PC-9 (cell line): ENCODE measurements at regions not wholly inside any gene's neighbourhood (a gene's known extent, or its start where the extent isn't known, plus 50 kb on each side); places are given as distances from the start of the nearest gene placed in this dataset.

Source experiments
- BruUV-seq: library from RNA; stranded (reverse); fragments of 400-500 nt; replicated peaks from 2 replicates; lab custom pipeline; 2021; lab: Mats Ljungman, UMichigan
- CTCF ChIA-PET: fragments of 300-600 bp; sonication (Branson Sonifier 250); formaldehyde crosslinking; loops from one replicate; lab custom pipeline; 2022; ENCODE audit warnings: antibody characterized with exemption; lab: Charles Lee
- POLR2A ChIA-PET: fragments of 300-600 bp; sonication (Branson Sonifier 250); formaldehyde crosslinking; loops from one replicate; lab custom pipeline; 2022; ENCODE audit warnings: antibody characterized with exemption; ENCODE audit not compliant: unreplicated experiment; lab: Charles Lee
- DNase-seq, 2 experiments: peaks; one replicate each; pipeline versions ENCODE4 v3.0.0 to v3.0.0-alpha.2; 2015 to 2022; ENCODE audit warnings: mixed read lengths in 1 of 2
- H2AFZ ChIP-seq: fragments of 200-600 bp; sonication (generic); 2 replicates; pipeline ENCODE4 v1.8.1; 2017; ENCODE audit warnings: antibody characterized with exemption
- H3F3A ChIP-seq: fragments of 200-600 bp; sonication (generic); 2 replicates; pipeline ENCODE4 v1.8.1; 2017; ENCODE audit warnings: antibody characterized with exemption, mild to moderate bottlenecking, low read depth; ENCODE audit not compliant: insufficient read depth
- H3K27ac ChIP-seq: fragments of 200-600 bp; sonication (generic); 2 replicates; pipeline ENCODE4 v1.6.1; 2016; ENCODE audit warnings: mixed run types
- H3K27me3 ChIP-seq: fragments of 200-600 bp; sonication (generic); 2 replicates; pipeline ENCODE4 v1.6.1; 2016; ENCODE audit warnings: low read depth, mixed run types; ENCODE audit not compliant: insufficient read depth
- H3K36me3 ChIP-seq: fragments of 200-600 bp; sonication (generic); 2 replicates; pipeline ENCODE4 v1.6.1; 2016; ENCODE audit warnings: low read depth, mixed run types
- H3K4me1 ChIP-seq: fragments of 200-600 bp; sonication (generic); replicated peaks from 2 replicates; pipeline ENCODE4 v1.6.1; 2016; ENCODE audit warnings: mixed run types; ENCODE audit not compliant: insufficient read depth
- H3K4me2 ChIP-seq: fragments of 200-600 bp; sonication (generic); 2 replicates; pipeline ENCODE4 v1.6.1; 2017; ENCODE audit warnings: mixed run types
- H3K4me3 ChIP-seq: fragments of 200-600 bp; sonication (generic); 2 replicates; pipeline ENCODE4 v1.6.1; 2016; ENCODE audit warnings: mixed run types
- H3K79me2 ChIP-seq: fragments of 200-600 bp; sonication (generic); 2 replicates; pipeline ENCODE4 v1.6.1; 2017; ENCODE audit warnings: low read depth, mixed run types
- H3K9me2 ChIP-seq: fragments of 200-600 bp; sonication (generic); 2 replicates; pipeline ENCODE4 v1.8.1; 2017; ENCODE audit warnings: mild to moderate bottlenecking; ENCODE audit not compliant: insufficient read depth
- H3K9me3 ChIP-seq: fragments of 200-600 bp; sonication (generic); 2 replicates; pipeline ENCODE4 v1.8.1; 2016; ENCODE audit warnings: low read depth; ENCODE audit not compliant: insufficient read depth
- H4K20me1 ChIP-seq: fragments of 200-600 bp; sonication (generic); 2 replicates; pipeline ENCODE4 v1.8.1; 2017; ENCODE audit not compliant: insufficient read depth
- CTCF ChIP-seq: fragments of 200-600 bp; sonication (generic); conservative IDR thresholded peaks from 2 replicates; pipeline ENCODE4 v1.6.1; 2017; ENCODE audit warnings: mixed run types, antibody characterized with exemption, mild to moderate bottlenecking, moderate library complexity
- EZH2 ChIP-seq: fragments of 200-600 bp; sonication (generic); IDR thresholded peaks from 2 replicates; pipeline ENCODE4 v1.8.0; 2017; ENCODE audit warnings: antibody characterized with exemption, low read depth
- intact Hi-C: fragments of 100-400 bp; cut with micrococcal nuclease; formaldehyde crosslinking; loops from one replicate; pipeline ENCODE4 v1.10.0; 2022; ENCODE audit not compliant: unreplicated experiment

GRCh38 chr17:45690625-45691275, 93.4 kb upstream of the CRHR1 start:
- Histone ChIP-seq H4K20me1 (no peaks in the 10 kb centered on the region; the same call in 1 of the 2 replicates), H3K4me1 (no peaks in the 10 kb centered on the region), H3K4me3 (no peak overlapping the region), H3K4me2 (no peak overlapping the region), H3K79me2 (no peaks in the 10 kb centered on the region), H3K9me3 (no peaks in the 10 kb centered on the region), H3K27me3 (peaks cover 96% of the 10 kb centered on the region), H2AFZ (no peak overlapping the region), H3F3A (no peaks in the 10 kb centered on the region), H3K36me3 (no peaks in the 10 kb centered on the region), H3K27ac (no peak overlapping the region), H3K9me2 (no peaks in the 10 kb centered on the region)
- ChIA-PET CTCF (no interaction called here), POLR2A (no interaction called here)
- no peak for DNase-seq
- TF ChIP-seq CTCF (no peak), EZH2 (no peak)
- intact Hi-C loops, result no loop called here
- no TSS peak for BruUV-seq

- POLR2A ChIA-PET, result no interaction called here
Observed at GRCh38 chr17:45692661-45693060, 91.5 kb upstream of the CRHR1 start.

GRCh38 chr17:45693792-45694191, 90.3 kb upstream of the CRHR1 start:
- no peaks in the 10 kb centered on the region for H3K9me3 ChIP-seq
- no peak overlapping the region for H3K4me3 ChIP-seq
- no peaks in the 10 kb centered on the region for H3K79me2 ChIP-seq
- H3K27me3 ChIP-seq, result peaks cover 93% of the 10 kb centered on the region
- H3F3A ChIP-seq, result no peaks in the 10 kb centered on the region
- no peaks in the 10 kb centered on the region for H3K4me1 ChIP-seq
- DNase-seq, result no peak
- POLR2A ChIA-PET, result no interaction called here
- CTCF ChIA-PET, result no interaction called here
- no TSS peak for BruUV-seq
- H3K4me2 ChIP-seq, result no peak overlapping the region
- no peaks in the 10 kb centered on the region; the same call in 1 of the 2 replicates for H4K20me1 ChIP-seq
- no peak overlapping the region for H3K27ac ChIP-seq
- no peak overlapping the region for H2AFZ ChIP-seq
- H3K9me2 ChIP-seq, result no peaks in the 10 kb centered on the region
- H3K36me3 ChIP-seq, result no peaks in the 10 kb centered on the region
- intact Hi-C loops, result no loop called here
- TF ChIP-seq CTCF (no peak), EZH2 (no peak)

More at GRCh38 chr17:45692661-45693060, 91.5 kb upstream of the CRHR1 start:
- intact Hi-C loops, result no loop called here
- no peaks in the 10 kb centered on the region for H3K4me1 ChIP-seq
- no peak for TF ChIP-seq CTCF
- TF ChIP-seq EZH2, result no peak
- no peak overlapping the region for H3K4me3 ChIP-seq
- DNase-seq, result no peak
- BruUV-seq, result no TSS peak
- peaks cover 93% of the 10 kb centered on the region for H3K27me3 ChIP-seq
- no peak overlapping the region for H2AFZ ChIP-seq
- H3K27ac ChIP-seq, result no peak overlapping the region
- no peaks in the 10 kb centered on the region for H3K79me2 ChIP-seq
- H3K4me2 ChIP-seq, result no peak overlapping the region
- H3K9me2 ChIP-seq, result no peaks in the 10 kb centered on the region
- CTCF ChIA-PET, result no interaction called here
- H3F3A ChIP-seq, result no peaks in the 10 kb centered on the region
- H3K36me3 ChIP-seq, result no peaks in the 10 kb centered on the region
- H3K9me3 ChIP-seq, result no peaks in the 10 kb centered on the region
- H4K20me1 ChIP-seq, result no peaks in the 10 kb centered on the region; the same call in 1 of the 2 replicates
